ENCODE measurements at regions not wholly inside any gene's neighbourhood (a gene's known extent, or its start where the extent isn't known, plus 50 kb on each side); places are given as distances from the start of the nearest gene placed in this dataset.

DNA sequence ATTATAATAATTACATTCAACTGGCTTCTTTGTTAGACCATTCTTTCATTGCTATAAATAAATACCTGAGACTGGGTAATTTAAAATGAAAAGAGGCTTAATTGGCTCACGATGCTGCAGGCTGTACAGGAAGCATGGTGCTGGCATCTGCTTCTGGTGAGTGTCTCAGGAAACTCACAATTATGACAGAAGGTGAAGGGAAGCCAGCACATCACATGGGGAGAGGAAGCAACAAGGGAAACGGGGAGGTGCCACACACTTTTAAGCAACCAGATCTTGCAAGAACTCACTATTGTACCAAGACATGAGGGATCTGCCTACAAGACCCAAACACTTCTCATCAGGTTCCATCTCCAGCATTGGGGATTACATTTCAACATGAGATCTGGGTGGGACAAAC is 413.1 kb upstream of the ARRDC4 start:
- TF ChIP-seq EZH2 (IDR thresholded peaks at IDR 0.05; ENCODE audit: borderline replicate concordance, low read depth, low read length, severe bottlenecking) = no peak
- TF ChIP-seq, protein P1, sequence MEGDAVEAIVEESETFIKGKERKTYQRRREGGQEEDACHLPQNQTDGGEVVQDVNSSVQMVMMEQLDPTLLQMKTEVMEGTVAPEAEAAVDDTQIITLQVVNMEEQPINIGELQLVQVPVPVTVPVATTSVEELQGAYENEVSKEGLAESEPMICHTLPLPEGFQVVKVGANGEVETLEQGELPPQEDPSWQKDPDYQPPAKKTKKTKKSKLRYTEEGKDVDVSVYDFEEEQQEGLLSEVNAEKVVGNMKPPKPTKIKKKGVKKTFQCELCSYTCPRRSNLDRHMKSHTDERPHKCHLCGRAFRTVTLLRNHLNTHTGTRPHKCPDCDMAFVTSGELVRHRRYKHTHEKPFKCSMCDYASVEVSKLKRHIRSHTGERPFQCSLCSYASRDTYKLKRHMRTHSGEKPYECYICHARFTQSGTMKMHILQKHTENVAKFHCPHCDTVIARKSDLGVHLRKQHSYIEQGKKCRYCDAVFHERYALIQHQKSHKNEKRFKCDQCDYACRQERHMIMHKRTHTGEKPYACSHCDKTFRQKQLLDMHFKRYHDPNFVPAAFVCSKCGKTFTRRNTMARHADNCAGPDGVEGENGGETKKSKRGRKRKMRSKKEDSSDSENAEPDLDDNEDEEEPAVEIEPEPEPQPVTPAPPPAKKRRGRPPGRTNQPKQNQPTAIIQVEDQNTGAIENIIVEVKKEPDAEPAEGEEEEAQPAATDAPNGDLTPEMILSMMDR (IDR thresholded peaks at IDR 0.05; ENCODE audit: borderline replicate concordance, extremely low read depth, low read length, poor library complexity, severe bottlenecking) = no peak
